Neutrophil (primary cell): ENCODE measurements at regions not wholly inside any gene's neighbourhood (a gene's known extent, or its start where the extent isn't known, plus 50 kb on each side); places are given as distances from the start of the nearest gene placed in this dataset.
"Not testable (repeated sequence)": the region's sequence is repeated elsewhere in the genome, so short reads cannot be mapped to it uniquely, and the experiment has no call there.

ENCODE experiments used
- H3K27ac ChIP-seq: fragments of 200-600 bp; sonication (generic); 2 replicates; pipeline ENCODE4 v1.5.1; 2016; ENCODE audit warnings: mild to moderate bottlenecking, moderate library complexity
- H3K27me3 ChIP-seq: fragments of 200-600 bp; sonication (generic); 2 replicates; pipeline ENCODE4 v1.6.0; 2016; ENCODE audit warnings: mild to moderate bottlenecking
- H3K36me3 ChIP-seq: fragments of 200-600 bp; sonication (generic); 2 replicates; pipeline ENCODE4 v1.5.1; 2017
- H3K4me1 ChIP-seq, 2 experiments: fragments of 200-600 bp in 1 of 2; sonication (generic) in 1 of 2; 1 replicate in 1 of 2; 2 replicates in 1 of 2; pipeline versions ENCODE4 v1.5.1 to v1.6.1; 2013 to 2016; ENCODE audit warnings: low read depth in 1 of 2, low read length in 1 of 2, mild to moderate bottlenecking in 1 of 2, moderate library complexity in 1 of 2; ENCODE audit not compliant: control insufficient read depth in 1 of 2, insufficient read depth in 1 of 2
- H3K4me3 ChIP-seq, 2 experiments: fragments of 200-600 bp in 1 of 2; sonication (generic) in 1 of 2; 1 replicate in 1 of 2; 2 replicates in 1 of 2; pipeline ENCODE4 v1.5.1; 2013 to 2016; ENCODE audit warnings: low read depth in 1 of 2, low read length in 1 of 2, mild to moderate bottlenecking in 1 of 2, moderate library complexity in 1 of 2
- H3K9me3 ChIP-seq: fragments of 200-600 bp; sonication (generic); 2 replicates; pipeline ENCODE4 v1.5.1; 2016
- TF ChIP-seq, protein P1 (sequence below): fragments of 200-600 bp; sonication (generic); IDR thresholded peaks from 2 replicates; pipeline ENCODE4 v1.5.1; 2016; ENCODE audit warnings: antibody characterized with exemption

GRCh38 chr9:71303351-71303750 lies 181.9 kb upstream of the TRPM3 start:
- Histone ChIP-seq H3K36me3 (no peaks in the 10 kb centered on the region), H3K9me3 (no peaks in the 10 kb centered on the region), H3K4me1 (no peaks in the 10 kb centered on the region), H3K27ac (no peak overlapping the region), H3K27me3 (no peaks in the 10 kb centered on the region), H3K4me3 (no peak overlapping the region)
- TF ChIP-seq, protein P1, sequence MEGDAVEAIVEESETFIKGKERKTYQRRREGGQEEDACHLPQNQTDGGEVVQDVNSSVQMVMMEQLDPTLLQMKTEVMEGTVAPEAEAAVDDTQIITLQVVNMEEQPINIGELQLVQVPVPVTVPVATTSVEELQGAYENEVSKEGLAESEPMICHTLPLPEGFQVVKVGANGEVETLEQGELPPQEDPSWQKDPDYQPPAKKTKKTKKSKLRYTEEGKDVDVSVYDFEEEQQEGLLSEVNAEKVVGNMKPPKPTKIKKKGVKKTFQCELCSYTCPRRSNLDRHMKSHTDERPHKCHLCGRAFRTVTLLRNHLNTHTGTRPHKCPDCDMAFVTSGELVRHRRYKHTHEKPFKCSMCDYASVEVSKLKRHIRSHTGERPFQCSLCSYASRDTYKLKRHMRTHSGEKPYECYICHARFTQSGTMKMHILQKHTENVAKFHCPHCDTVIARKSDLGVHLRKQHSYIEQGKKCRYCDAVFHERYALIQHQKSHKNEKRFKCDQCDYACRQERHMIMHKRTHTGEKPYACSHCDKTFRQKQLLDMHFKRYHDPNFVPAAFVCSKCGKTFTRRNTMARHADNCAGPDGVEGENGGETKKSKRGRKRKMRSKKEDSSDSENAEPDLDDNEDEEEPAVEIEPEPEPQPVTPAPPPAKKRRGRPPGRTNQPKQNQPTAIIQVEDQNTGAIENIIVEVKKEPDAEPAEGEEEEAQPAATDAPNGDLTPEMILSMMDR: no peak

- TF ChIP-seq, protein P1: no peak
- H3K9me3 ChIP-seq: no peaks in the 10 kb centered on the region
- no peaks in the 10 kb centered on the region for H3K36me3 ChIP-seq
- H3K4me3 ChIP-seq: no peak overlapping the region
- H3K4me1 ChIP-seq: no peaks in the 10 kb centered on the region
- no peak overlapping the region for H3K27ac ChIP-seq
- H3K27me3 ChIP-seq: no peaks in the 10 kb centered on the region
Measured at GRCh38 chr9:71302776-71303175, 181.4 kb upstream of the TRPM3 start.

- no peaks in the 10 kb centered on the region for H3K4me1 ChIP-seq
- no peaks in the 10 kb centered on the region for H3K27me3 ChIP-seq
- H3K9me3 ChIP-seq: no peaks in the 10 kb centered on the region
- no peaks in the 10 kb centered on the region for H3K36me3 ChIP-seq
- no peak overlapping the region for H3K27ac ChIP-seq
- TF ChIP-seq, protein P1: no peak
- no peak overlapping the region for H3K4me3 ChIP-seq
Measured at GRCh38 chr9:71295928-71296327, 174.5 kb upstream of the TRPM3 start.

DNA sequence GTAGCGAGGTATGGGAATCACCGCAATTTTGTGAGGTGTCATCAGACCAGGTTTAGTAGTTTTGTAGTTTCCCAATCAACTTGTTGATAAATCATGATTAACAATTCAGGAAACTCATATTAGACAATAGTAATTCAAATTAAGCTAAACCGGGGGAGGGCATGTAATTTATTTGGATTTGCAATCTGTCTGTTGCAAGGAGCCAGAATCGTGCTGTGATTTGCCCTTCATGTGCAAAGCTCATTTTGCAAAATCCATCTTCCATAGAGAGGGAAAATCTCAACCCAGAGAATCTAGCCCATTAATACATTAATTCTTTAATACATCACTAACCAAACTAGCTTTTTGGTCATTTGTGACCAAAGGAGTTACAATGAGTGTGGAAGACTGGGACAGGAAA lies 164.7 kb upstream of the TRPM3 start:
- TF ChIP-seq, protein P1: no peak
- H3K27me3 ChIP-seq: no peaks in the 10 kb centered on the region
- no peaks in the 10 kb centered on the region for H3K36me3 ChIP-seq
- H3K27ac ChIP-seq: no peak overlapping the region
- no peaks in the 10 kb centered on the region for H3K9me3 ChIP-seq
- no peak overlapping the region for H3K4me3 ChIP-seq
- no peaks in the 10 kb centered on the region for H3K4me1 ChIP-seq

DNA sequence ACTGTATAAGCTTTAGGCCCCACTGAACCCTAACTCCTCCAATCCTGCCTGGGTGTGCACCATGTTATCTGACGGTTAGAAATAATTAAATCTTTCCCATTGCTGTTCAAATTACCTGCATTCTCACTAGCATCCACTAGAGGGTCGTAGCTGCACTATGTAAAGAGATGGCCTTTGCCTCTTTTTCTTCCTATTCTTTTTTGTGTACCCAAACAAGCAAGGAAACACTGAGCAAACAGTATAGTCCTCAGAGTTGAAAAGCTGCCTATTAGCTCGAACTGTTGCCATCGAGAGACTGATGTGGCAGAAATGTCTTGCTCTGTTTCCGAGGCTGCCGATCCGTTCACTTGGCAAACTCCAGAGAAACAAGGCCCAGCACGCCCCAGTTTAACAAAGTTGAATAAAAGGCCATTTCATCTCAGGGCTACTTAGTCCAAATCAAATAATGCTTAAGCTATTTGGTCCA lies 163.8 kb upstream of the TRPM3 start:
- H3K4me1 ChIP-seq: no peaks in the 10 kb centered on the region
- no peak overlapping the region for H3K27ac ChIP-seq
- H3K4me3 ChIP-seq: no peak overlapping the region
- H3K9me3 ChIP-seq: no peaks in the 10 kb centered on the region
- H3K36me3 ChIP-seq: no peaks in the 10 kb centered on the region
- H3K27me3 ChIP-seq: no peaks in the 10 kb centered on the region
- TF ChIP-seq, protein P1: peak; percentile 57

DNA sequence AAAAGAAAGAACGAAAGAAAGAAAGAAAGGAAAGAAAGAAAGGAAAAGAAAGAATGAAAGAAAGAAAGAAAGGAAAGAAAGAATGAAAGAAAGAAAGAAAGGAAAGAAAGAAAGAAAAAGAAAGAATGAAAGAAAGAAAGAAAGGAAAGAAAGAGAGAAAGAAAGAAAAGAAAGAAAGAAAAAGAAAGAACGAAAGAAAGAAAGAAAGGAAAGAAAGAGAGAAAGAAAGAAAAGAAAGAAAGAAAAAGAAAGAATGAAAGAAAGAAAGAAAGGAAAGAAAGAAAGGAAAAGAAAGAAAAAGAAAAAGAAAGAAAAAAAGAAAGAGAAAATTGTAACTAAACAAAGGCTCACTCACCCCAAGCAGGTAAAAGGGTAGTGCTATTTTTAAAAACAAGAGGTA lies 160.7 kb upstream of the TRPM3 start:
- not testable (repeated sequence) for H3K36me3 ChIP-seq, H3K4me1 ChIP-seq, H3K27me3 ChIP-seq, H3K27ac ChIP-seq, H3K4me3 ChIP-seq, H3K9me3 ChIP-seq
